ENCODE measurements at regions not wholly inside any gene's neighbourhood (a gene's known extent, or its start where the extent isn't known, plus 50 kb on each side); places are given as distances from the start of the nearest gene placed in this dataset.

- TF ChIP-seq RAD21 (IDR thresholded peaks at IDR 0.05 in 1 of 2, conservative IDR thresholded peaks at IDR 0.05 in 1 of 2; ENCODE audit: low read depth in 2 of 2, low read length in 2 of 2): no peak
These were observed 123.9 kb downstream of the ACKR3 start (continued) for GRCh38 chr2:236693531-236693930.

Measured in H1 (cell line).